ENCODE measurements at regions not wholly inside any gene's neighbourhood (a gene's known extent, or its start where the extent isn't known, plus 50 kb on each side); places are given as distances from the start of the nearest gene placed in this dataset.

GRCh38 chr6:33953171-33953570 is 149.4 kb upstream of the MLN start:
- TF ChIP-seq CTCF (IDR thresholded peaks at IDR 0.05; ENCODE audit: borderline replicate concordance, extremely low read depth, low read length, poor library complexity, severe bottlenecking) (no peak), EZH2 (IDR thresholded peaks at IDR 0.05; ENCODE audit: borderline replicate concordance, low read depth, low read length, severe bottlenecking) (no peak)

All from DND-41 (cell line).